Fibroblast of lung (primary cell): ENCODE measurements at regions not wholly inside any gene's neighbourhood (a gene's known extent, or its start where the extent isn't known, plus 50 kb on each side); places are given as distances from the start of the nearest gene placed in this dataset.

Experiments
- DNase-seq, 2 donors: peaks; one replicate each; pipeline versions ENCODE4 v3.0.0 to v3.0.0-alpha.2; 2010; ENCODE audit warnings: low read depth in 2 of 2
- H2AFZ ChIP-seq: 2 replicates; pipeline ENCODE4 v1.5.1; 2012; ENCODE audit warnings: low read length, control low read depth, inconsistent platforms
- H3K27ac ChIP-seq: 2 replicates; pipeline ENCODE4 v1.5.1; 2011; ENCODE audit warnings: low read length, control low read depth; ENCODE audit not compliant: insufficient read depth
- H3K27me3 ChIP-seq: 2 replicates; pipeline ENCODE4 v1.5.1; 2011; ENCODE audit warnings: mild to moderate bottlenecking, low read length; ENCODE audit not compliant: control insufficient read depth, insufficient read depth
- H3K36me3 ChIP-seq: 2 replicates; pipeline ENCODE4 v1.5.1; 2011; ENCODE audit warnings: low read length; ENCODE audit not compliant: control insufficient read depth, insufficient read depth
- H3K4me1 ChIP-seq: 2 replicates; pipeline ENCODE4 v1.5.1; 2011; ENCODE audit warnings: low read length; ENCODE audit not compliant: control insufficient read depth, insufficient read depth; ENCODE audit errors: extremely low read depth
- H3K4me2 ChIP-seq: 2 replicates; pipeline ENCODE4 v1.5.1; 2011; ENCODE audit warnings: low read length, control low read depth; ENCODE audit not compliant: insufficient read depth; ENCODE audit errors: extremely low read depth
- H3K4me3 ChIP-seq, 4 experiments: fragments of 200-600 bp in 1 of 4; sonication (generic) in 1 of 4; replicated peaks in 1 of 4; 2 replicates each; pipeline ENCODE4 v1.5.1; 2011 to 2016; ENCODE audit warnings: low read length in 4 of 4, low read depth in 3 of 4, mild to moderate bottlenecking in 3 of 4, control low read depth in 2 of 4, inconsistent platforms in 1 of 4, mixed read lengths in 1 of 4; ENCODE audit not compliant: insufficient read depth in 1 of 4; ENCODE audit errors: control extremely low read depth in 1 of 4
- H3K79me2 ChIP-seq: 2 replicates; pipeline ENCODE4 v1.5.1; 2012; ENCODE audit warnings: mild to moderate bottlenecking, low read length, inconsistent platforms; ENCODE audit not compliant: control insufficient read depth, insufficient read depth
- H3K9ac ChIP-seq: 2 replicates; pipeline ENCODE4 v1.5.1; 2011; ENCODE audit warnings: mild to moderate bottlenecking, low read length, control low read depth; ENCODE audit not compliant: insufficient read depth
- H3K9me3 ChIP-seq: 2 replicates; pipeline ENCODE4 v1.5.1; 2012; ENCODE audit warnings: low read depth, low read length; ENCODE audit not compliant: control insufficient read depth, insufficient read depth
- H4K20me1 ChIP-seq: 2 replicates; pipeline ENCODE4 v1.5.1; 2011; ENCODE audit warnings: low read length; ENCODE audit not compliant: control insufficient read depth, insufficient read depth; ENCODE audit errors: extremely low read depth
- EZH2 ChIP-seq: IDR thresholded peaks from 2 replicates; pipeline ENCODE4 v1.5.1; 2012; ENCODE audit warnings: low read length, control low read depth, mild to moderate bottlenecking; ENCODE audit errors: missing control alignments
- TF ChIP-seq, protein P1 (sequence below), 2 donors: IDR thresholded peaks in 1 of 2; conservative IDR thresholded peaks in 1 of 2; 1 replicate in 1 of 2; 2 replicates in 1 of 2; pipeline ENCODE4 v1.5.1; 2011 to 2012; ENCODE audit warnings: low read length in 2 of 2, control low read depth in 1 of 2, inconsistent platforms in 1 of 2, low read depth in 1 of 2, mild to moderate bottlenecking in 1 of 2

DNA sequence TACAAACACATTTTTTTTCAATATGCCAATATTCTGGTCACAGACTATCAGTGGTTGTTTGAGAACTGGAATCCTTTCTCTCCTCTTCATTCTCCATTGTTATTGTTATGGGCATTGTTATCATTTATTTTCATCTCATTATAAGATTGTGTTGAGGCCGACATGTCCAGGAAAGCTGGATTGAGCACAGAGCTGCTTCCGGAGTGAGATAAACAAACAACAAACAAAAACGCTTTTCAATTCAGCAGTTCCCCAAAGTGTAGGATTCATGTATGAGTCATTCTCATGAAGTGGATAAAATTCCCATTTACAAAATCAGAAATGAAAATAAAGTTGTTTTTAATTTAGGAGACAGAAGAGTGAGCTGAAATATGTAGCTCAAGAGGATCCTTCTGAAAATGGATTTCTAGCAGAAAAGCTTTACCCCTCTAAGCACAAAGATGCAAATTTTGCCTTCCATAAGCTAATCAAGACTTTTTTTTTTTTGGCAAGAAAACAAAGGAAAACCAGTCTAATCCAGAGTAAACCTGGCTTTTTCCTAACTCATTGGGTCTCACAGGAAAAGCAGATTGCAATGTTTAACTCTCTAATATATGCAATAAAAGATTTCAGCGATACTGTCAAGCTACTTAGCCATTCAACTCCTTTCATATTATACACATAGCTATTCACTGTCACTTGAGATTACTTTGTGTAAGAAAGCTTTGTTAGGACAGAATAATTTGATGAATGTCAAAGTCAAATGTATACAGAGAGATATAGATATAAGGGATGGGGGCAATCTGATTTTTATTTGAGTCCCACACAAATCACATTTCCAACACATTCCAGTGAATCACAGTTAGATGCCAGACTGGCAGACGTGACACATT is 1441.7 kb upstream of the CELF4 start:
- Histone ChIP-seq H3K4me1 (no peaks in the 10 kb centered on the region), H3K9ac (no peak overlapping the region), H3K27ac (no peak overlapping the region), H4K20me1 (no peaks in the 10 kb centered on the region), H3K79me2 (no peaks in the 10 kb centered on the region), H3K36me3 (no peaks in the 10 kb centered on the region), H3K27me3 (no peaks in the 10 kb centered on the region), H3K9me3 (no peaks in the 10 kb centered on the region), H3K4me2 (no peak overlapping the region), H3K4me3 (no peak overlapping the region), H2AFZ (no peak overlapping the region)
- TF ChIP-seq, protein P1, sequence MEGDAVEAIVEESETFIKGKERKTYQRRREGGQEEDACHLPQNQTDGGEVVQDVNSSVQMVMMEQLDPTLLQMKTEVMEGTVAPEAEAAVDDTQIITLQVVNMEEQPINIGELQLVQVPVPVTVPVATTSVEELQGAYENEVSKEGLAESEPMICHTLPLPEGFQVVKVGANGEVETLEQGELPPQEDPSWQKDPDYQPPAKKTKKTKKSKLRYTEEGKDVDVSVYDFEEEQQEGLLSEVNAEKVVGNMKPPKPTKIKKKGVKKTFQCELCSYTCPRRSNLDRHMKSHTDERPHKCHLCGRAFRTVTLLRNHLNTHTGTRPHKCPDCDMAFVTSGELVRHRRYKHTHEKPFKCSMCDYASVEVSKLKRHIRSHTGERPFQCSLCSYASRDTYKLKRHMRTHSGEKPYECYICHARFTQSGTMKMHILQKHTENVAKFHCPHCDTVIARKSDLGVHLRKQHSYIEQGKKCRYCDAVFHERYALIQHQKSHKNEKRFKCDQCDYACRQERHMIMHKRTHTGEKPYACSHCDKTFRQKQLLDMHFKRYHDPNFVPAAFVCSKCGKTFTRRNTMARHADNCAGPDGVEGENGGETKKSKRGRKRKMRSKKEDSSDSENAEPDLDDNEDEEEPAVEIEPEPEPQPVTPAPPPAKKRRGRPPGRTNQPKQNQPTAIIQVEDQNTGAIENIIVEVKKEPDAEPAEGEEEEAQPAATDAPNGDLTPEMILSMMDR (conservative IDR thresholded peaks at IDR 0.05 in 1 of 2, IDR thresholded peaks at IDR 0.05 in 1 of 2; ENCODE audit: low read depth in 1 of 2, low read length in 2 of 2) = no peak
- TF ChIP-seq EZH2 = no peak
- no peak for DNase-seq

DNA sequence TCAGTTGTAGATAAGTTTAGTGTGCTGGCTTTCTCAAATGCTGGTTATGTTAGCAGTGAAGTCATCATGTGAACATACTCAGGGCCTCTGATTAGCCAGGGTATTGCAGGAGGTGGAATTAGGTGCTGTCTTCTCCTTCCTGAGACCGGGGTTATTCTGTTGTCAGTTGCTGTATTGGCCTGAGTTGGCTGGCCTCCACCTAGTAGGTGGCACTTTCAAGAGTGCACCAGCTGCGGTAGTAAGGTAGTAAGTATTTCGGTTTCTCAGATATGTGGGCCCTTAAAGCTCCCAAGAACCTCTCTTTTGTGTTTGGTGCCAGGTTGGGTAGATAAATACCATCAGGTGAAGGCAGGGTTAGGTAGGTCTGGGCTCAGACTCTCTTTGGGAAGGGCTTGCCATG is 1430.5 kb upstream of the CELF4 start:
- Histone ChIP-seq H3K27me3 (no peaks in the 10 kb centered on the region), H3K4me1 (no peaks in the 10 kb centered on the region), H3K4me2 (no peak overlapping the region), H3K4me3 (no peak overlapping the region), H3K9ac (no peak overlapping the region), H3K27ac (no peak overlapping the region), H3K79me2 (no peaks in the 10 kb centered on the region), H2AFZ (no peak overlapping the region), H3K9me3 (no peaks in the 10 kb centered on the region), H4K20me1 (no peaks in the 10 kb centered on the region), H3K36me3 (no peaks in the 10 kb centered on the region)
- DNase-seq = no peak
- no peak for TF ChIP-seq EZH2
- TF ChIP-seq, protein P1 (conservative IDR thresholded peaks at IDR 0.05 in 1 of 2, IDR thresholded peaks at IDR 0.05 in 1 of 2; ENCODE audit: low read depth in 1 of 2, low read length in 2 of 2) = no peak

DNA sequence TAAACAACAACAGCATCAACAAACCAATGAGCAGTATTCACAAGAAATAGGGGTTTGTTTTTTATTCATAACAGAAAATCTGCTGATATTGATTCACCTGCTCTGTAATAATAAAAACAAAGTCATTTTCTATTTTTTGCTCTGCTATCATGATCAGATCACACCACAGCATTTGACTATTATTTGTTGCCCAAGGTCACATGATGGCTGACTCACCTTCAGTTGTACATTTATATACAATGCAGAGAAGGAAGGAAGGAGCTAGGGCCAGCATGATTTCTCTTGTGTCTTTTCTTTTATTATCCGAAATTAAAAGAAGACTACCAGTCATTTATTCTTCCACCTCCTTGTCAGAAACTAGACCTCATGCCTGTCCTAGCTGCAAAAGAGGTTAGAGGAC is 1427.7 kb upstream of the CELF4 start:
- Histone ChIP-seq H4K20me1 (no peaks in the 10 kb centered on the region), H3K4me2 (no peak overlapping the region)

More for the DNA sequence above, 1427.7 kb upstream of the CELF4 start:
- no peak overlapping the region for H2AFZ ChIP-seq
- no peaks in the 10 kb centered on the region for H3K27me3 ChIP-seq
- H3K4me1 ChIP-seq = no peaks in the 10 kb centered on the region
- no peak overlapping the region for H3K4me3 ChIP-seq
- H3K9me3 ChIP-seq = no peaks in the 10 kb centered on the region
- H3K79me2 ChIP-seq = no peaks in the 10 kb centered on the region
- no peak for DNase-seq
- no peaks in the 10 kb centered on the region for H3K36me3 ChIP-seq
- H3K27ac ChIP-seq = no peak overlapping the region
- no peak overlapping the region for H3K9ac ChIP-seq
- TF ChIP-seq, protein P1 (conservative IDR thresholded peaks at IDR 0.05 in 1 of 2, IDR thresholded peaks at IDR 0.05 in 1 of 2; ENCODE audit: low read depth in 1 of 2, low read length in 2 of 2) = no peak
- TF ChIP-seq EZH2 = no peak
